Neural progenitor cell (in vitro differentiated cells): ENCODE measurements at regions not wholly inside any gene's neighbourhood (a gene's known extent, or its start where the extent isn't known, plus 50 kb on each side); places are given as distances from the start of the nearest gene placed in this dataset.

Experiments
- EZH2 ChIP-seq: fragments of 200-600 bp; sonication (generic); IDR thresholded peaks from 2 replicates; pipeline ENCODE4 v1.6.1; 2017; ENCODE audit warnings: antibody characterized with exemption, mild to moderate bottlenecking, moderate library complexity
- EZH2phosphoT487 ChIP-seq: fragments of 200-600 bp; sonication (generic); IDR thresholded peaks from 2 replicates; pipeline ENCODE4 v1.6.1; 2017; ENCODE audit warnings: antibody characterized with exemption

- TF ChIP-seq EZH2phosphoT487 (no peak), EZH2 (no peak)
These were observed 549.1 kb downstream of the MN1 start for GRCh38 chr22:27252282-27253049.
